ENCODE measurements at regions not wholly inside any gene's neighbourhood (a gene's known extent, or its start where the extent isn't known, plus 50 kb on each side); places are given as distances from the start of the nearest gene placed in this dataset.

- Mint-ChIP-seq H3K27ac (no peak overlapping the region), H3K4me1 (no peaks in the 10 kb centered on the region), H3K4me3 (no peak overlapping the region), H3K9me3 (peaks cover 10% of the 10 kb centered on the region), H3K27me3 (ENCODE audit: low read depth) (peaks cover 88% of the 10 kb centered on the region), H3K36me3 (no peaks in the 10 kb centered on the region)
- DNase-seq (ENCODE audit: low spot score in 2 of 2, unreplicated experiment in 2 of 2): no peak
- TF ChIP-seq CTCF (IDR thresholded peaks at IDR 0.05; ENCODE audit: unreplicated experiment): no peak
Measured at GRCh38 chr11:116530705-116531104, 242.1 kb downstream of the BUD13 start.

GRCh38 chr11:116529271-116529670 is 243.5 kb downstream of the BUD13 start:
- no peak for TF ChIP-seq CTCF (IDR thresholded peaks at IDR 0.05; ENCODE audit: unreplicated experiment)
- Mint-ChIP-seq H3K36me3 (no peaks in the 10 kb centered on the region), H3K27me3 (ENCODE audit: low read depth) (peaks cover 86% of the 10 kb centered on the region), H3K4me3 (no peak overlapping the region), H3K9me3 (peaks cover 10% of the 10 kb centered on the region), H3K4me1 (no peaks in the 10 kb centered on the region), H3K27ac (no peak overlapping the region)
- DNase-seq (ENCODE audit: low spot score in 2 of 2, unreplicated experiment in 2 of 2): no peak

- H3K4me1 Mint-ChIP-seq: no peaks in the 10 kb centered on the region
- peaks cover 70% of the 10 kb centered on the region for H3K27me3 Mint-ChIP-seq (ENCODE audit: low read depth)
- H3K36me3 Mint-ChIP-seq: no peaks in the 10 kb centered on the region
- no peak for DNase-seq (ENCODE audit: low spot score in 2 of 2, unreplicated experiment in 2 of 2)
- no peak overlapping the region for H3K4me3 Mint-ChIP-seq
- no peak for TF ChIP-seq CTCF (IDR thresholded peaks at IDR 0.05; ENCODE audit: unreplicated experiment)
- H3K27ac Mint-ChIP-seq: no peak overlapping the region
- H3K9me3 Mint-ChIP-seq: peaks cover 10% of the 10 kb centered on the region
Measured at GRCh38 chr11:116527180-116527991, 245.4 kb downstream of the BUD13 start.

- peaks cover 60% of the 10 kb centered on the region for H3K27me3 Mint-ChIP-seq (ENCODE audit: low read depth)
- no peak overlapping the region for H3K4me3 Mint-ChIP-seq
- H3K27ac Mint-ChIP-seq: no peak overlapping the region
- H3K4me1 Mint-ChIP-seq: no peaks in the 10 kb centered on the region
- TF ChIP-seq CTCF (IDR thresholded peaks at IDR 0.05; ENCODE audit: unreplicated experiment): no peak
- DNase-seq (ENCODE audit: low spot score in 2 of 2, unreplicated experiment in 2 of 2): no peak
- peaks cover 8% of the 10 kb centered on the region for H3K9me3 Mint-ChIP-seq
- H3K36me3 Mint-ChIP-seq: no peaks in the 10 kb centered on the region
Measured at GRCh38 chr11:116525961-116526495, 246.8 kb downstream of the BUD13 start.

- no peak overlapping the region for H3K27ac Mint-ChIP-seq
- no peak for DNase-seq (ENCODE audit: low spot score in 2 of 2, unreplicated experiment in 2 of 2)
- peaks cover 37% of the 10 kb centered on the region for H3K27me3 Mint-ChIP-seq (ENCODE audit: low read depth)
- no peak for TF ChIP-seq CTCF (IDR thresholded peaks at IDR 0.05; ENCODE audit: unreplicated experiment)
- no peak overlapping the region for H3K4me3 Mint-ChIP-seq
- H3K9me3 Mint-ChIP-seq: no peaks in the 10 kb centered on the region
- H3K4me1 Mint-ChIP-seq: no peaks in the 10 kb centered on the region
- H3K36me3 Mint-ChIP-seq: no peaks in the 10 kb centered on the region
Measured at GRCh38 chr11:116519499-116519898, 253.3 kb downstream of the BUD13 start.

Data from mesothelial cell of epicardium (in vitro differentiated cells).